GM20000 (cell line): ENCODE measurements at regions not wholly inside any gene's neighbourhood (a gene's known extent, or its start where the extent isn't known, plus 50 kb on each side); places are given as distances from the start of the nearest gene placed in this dataset.

Experiments
- DNase-seq: peaks from one replicate; pipeline ENCODE4 v3.0.0; 2012; ENCODE audit warnings: low spot score
- CTCF ChIP-seq: IDR thresholded peaks from 2 replicates; pipeline ENCODE4 v1.5.1; 2012; ENCODE audit warnings: mild to moderate bottlenecking, control low read depth; ENCODE audit errors: extremely low read depth, missing control alignments

- no peak for TF ChIP-seq CTCF
Observed at GRCh38 chr1:38268226-38268625, 221.6 kb upstream of the POU3F1 start.

GRCh38 chr1:38267037-38268036 is 220.7 kb upstream of the POU3F1 start:
- DNase-seq = no peak
- no peak for TF ChIP-seq CTCF

More at GRCh38 chr1:38268226-38268625, 221.6 kb upstream of the POU3F1 start:
- DNase-seq = no peak

GRCh38 chr1:38266197-38266520 is 219.6 kb upstream of the POU3F1 start:
- DNase-seq = no peak
- TF ChIP-seq CTCF = no peak

- no peak for DNase-seq
- no peak for TF ChIP-seq CTCF
Observed at GRCh38 chr1:38265293-38266196, 219.0 kb upstream of the POU3F1 start.

GRCh38 chr1:38263438-38263837 is 216.8 kb upstream of the POU3F1 start:
- TF ChIP-seq CTCF = no peak
- no peak for DNase-seq

- no peak for TF ChIP-seq CTCF
- DNase-seq = no peak
Observed at GRCh38 chr1:38261574-38261973, 215.0 kb upstream of the POU3F1 start.
